GM19438 (cell line): ENCODE measurements at regions not wholly inside any gene's neighbourhood (a gene's known extent, or its start where the extent isn't known, plus 50 kb on each side); places are given as distances from the start of the nearest gene placed in this dataset.
"Not testable (repeated sequence)": the region's sequence is repeated elsewhere in the genome, so short reads cannot be mapped to it uniquely, and the experiment has no call there.

Source experiments
- ATAC-seq: cut with Tn5 transposase; IDR thresholded peaks from one replicate; pipeline ENCODE4 v1.9.1; 2021; ENCODE audit warnings: low read depth; ENCODE audit not compliant: unreplicated experiment

- ATAC-seq = no peak
These were observed 569.3 kb upstream of the CCDC179 start for GRCh38 chr11:23429569-23429968.

DNA sequence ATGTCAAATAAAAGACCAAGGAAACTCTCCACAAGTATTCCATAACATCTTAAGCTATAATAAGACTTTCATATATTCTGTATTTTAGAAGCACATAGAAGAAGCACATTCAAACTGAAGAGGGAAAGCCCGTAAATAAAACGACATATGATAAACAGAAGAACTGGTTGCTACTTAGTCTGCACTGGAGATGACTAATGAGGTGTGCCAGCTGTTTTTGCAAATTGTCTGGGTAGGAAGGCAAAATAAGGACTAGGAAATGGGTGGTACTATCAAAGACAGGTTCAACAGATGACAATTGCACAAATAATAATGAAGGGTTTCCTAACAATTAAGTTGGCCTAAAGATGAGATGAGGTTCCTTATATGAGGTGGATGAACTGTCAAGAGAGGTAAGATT, 593.2 kb upstream of the CCDC179 start:
- ATAC-seq = no peak

- no peak for ATAC-seq
These were observed 595.1 kb upstream of the CCDC179 start for GRCh38 chr11:23455321-23455891.

DNA sequence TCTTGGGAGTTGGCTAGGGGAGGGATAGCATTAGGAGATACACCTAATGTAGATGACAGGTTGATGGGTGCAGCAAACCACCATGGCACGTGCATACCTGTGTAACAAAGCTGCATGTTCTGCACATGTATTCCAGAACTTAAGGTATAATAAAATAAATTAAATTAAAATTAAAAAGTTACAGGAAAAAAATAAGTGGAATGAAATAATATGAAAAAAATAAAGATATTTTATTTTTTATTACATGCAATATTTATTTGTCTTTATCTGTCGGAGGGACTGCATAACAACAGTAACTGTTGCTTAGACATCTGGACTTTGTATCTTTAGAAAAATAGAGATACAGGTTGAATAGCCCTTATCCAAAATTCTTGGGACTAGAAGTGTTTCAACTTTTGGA, 597.4 kb upstream of the CCDC179 start:
- ATAC-seq = no peak

- ATAC-seq = no peak
These were observed 611.6 kb upstream of the CCDC179 start for GRCh38 chr11:23471878-23472277.

DNA sequence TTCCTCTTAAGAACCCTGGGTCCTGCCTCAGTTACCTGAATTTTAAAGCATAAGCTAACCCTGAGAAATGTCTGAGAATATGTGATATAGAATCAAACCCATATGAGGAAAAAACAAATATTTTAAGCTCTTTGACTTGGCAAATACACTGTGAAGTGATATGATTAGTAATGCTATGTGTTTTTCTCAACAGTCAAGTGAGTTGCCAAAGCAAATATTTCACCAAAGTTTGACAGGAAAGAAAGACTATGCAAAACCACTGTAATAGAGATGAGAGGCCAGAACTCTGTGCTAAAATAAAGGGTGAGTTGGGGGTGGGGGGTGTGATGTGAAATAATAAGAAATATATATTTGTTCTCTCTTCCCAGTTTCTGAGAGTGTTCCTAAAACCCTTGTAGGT, 613.5 kb upstream of the CCDC179 start:
- ATAC-seq = no peak

- no peak for ATAC-seq
These were observed 620.5 kb upstream of the CCDC179 start for GRCh38 chr11:23480736-23481135.

DNA sequence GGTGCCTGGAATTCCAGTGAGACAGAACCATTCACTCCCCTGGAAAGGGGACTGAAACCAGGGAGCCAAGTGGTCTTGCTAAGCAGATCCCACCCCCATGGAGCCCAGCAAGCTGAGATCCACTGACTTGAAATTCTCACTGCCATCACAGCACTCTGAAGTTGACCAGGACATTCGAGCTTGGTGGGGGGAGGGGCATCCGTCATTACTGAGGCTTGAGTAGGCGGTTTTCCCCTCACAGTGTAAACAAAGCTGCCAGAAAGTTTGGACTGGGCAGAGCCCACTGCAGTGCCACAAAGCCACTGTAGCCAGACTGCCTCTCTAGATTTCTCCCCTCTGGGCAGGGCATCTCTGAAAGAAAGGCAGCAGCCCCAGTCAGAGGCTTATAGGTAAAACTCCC, 623.9 kb upstream of the CCDC179 start:
- not testable (repeated sequence) for ATAC-seq

- not testable (repeated sequence) for ATAC-seq
These were observed 624.3 kb upstream of the CCDC179 start for GRCh38 chr11:23484618-23485017.

DNA sequence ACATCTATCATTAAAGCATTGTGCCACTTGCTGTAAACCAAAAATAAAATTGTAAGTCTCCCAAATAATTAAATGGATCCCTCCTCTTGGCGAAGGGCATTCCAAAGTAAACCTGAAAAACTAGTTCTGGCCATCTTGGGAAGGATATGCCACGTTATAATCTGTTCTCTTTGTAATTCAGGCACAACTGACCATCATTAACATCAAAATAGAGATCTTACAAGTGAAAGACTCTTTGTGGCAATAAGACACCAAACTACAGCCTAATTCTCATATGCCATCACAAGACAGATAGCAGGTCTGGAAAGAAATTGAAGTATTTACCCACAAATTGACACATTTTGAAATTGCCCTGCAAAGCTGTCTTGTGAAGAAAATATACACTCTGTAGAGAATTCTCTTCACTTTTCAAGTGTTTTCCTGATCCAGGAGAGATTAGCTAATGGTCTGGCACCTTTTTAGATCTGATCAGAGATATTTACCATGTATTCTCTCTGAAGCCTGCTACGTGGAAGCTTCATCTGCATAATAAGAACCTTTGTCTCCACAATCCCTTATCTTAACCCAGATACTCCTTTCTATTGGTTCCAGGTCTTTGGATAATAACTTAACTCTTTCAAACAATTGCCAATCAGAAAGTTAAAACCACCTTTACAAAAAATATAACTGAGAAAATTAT, 630.4 kb upstream of the CCDC179 start:
- ATAC-seq = no peak

- no peak for ATAC-seq
These were observed 634.7 kb upstream of the CCDC179 start for GRCh38 chr11:23494981-23495380.

DNA sequence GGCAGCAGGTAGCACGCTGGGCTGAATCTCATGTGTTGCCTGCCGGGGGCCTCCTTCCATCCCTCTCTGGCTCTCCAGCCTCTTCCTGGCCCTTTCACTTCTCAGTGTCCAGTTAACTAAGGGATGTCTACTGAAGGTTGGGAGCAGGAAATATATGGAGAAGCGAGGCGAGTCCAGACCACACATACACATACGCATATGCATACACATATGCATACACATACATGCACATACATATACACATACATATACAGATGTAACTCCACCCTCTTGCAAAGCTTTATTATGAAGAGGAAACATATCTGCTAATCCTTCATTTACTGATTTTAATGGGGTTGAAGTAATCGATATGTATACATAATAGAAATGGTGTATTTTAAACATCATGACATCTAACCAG, 636.1 kb upstream of the CCDC179 start:
- ATAC-seq = no peak

- no peak for ATAC-seq
These were observed 636.8 kb upstream of the CCDC179 start for GRCh38 chr11:23497040-23497439.

DNA sequence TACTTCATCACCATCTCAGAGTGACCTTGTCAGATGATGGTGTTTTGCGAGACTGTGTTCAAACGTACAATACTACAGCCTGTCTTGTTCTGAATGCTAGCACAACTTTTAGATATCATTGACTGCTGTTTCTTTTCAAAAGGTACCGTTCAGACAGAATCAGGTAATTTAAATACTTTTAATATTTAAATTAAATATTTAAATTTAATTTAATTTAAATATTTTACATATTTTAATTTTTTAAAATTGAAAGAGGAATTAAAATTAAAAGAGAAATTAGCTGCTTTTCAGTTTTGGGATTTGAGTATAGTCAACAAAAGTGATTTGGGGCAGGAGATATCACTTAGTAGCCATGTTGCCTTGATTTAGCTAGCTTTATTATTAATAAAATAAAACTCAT, 642.1 kb upstream of the CCDC179 start:
- ATAC-seq = no peak

- ATAC-seq = no peak
These were observed 642.6 kb upstream of the CCDC179 start for GRCh38 chr11:23502826-23503225.

GRCh38 chr11:23509023-23509422, 648.7 kb upstream of the CCDC179 start:
- ATAC-seq = no peak

DNA sequence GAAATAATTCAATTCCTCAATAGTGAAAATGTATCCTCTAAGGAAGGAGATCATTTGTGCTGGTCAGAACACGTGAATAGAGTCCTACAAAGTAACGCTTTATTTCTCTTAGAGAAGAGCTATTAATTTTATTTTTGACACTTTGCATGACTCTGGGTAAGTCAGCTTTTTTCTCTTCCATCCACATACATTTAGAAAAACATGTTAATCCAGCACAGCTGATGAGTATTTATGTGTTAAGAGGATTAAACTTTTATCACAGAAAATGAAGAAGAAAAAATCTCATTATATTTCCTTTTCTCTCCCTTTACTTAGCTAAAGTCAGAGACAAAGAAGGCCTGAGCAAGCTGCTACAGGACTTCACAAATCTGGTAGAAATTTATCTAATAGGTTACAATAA, 649.5 kb upstream of the CCDC179 start:
- ATAC-seq = no peak

DNA sequence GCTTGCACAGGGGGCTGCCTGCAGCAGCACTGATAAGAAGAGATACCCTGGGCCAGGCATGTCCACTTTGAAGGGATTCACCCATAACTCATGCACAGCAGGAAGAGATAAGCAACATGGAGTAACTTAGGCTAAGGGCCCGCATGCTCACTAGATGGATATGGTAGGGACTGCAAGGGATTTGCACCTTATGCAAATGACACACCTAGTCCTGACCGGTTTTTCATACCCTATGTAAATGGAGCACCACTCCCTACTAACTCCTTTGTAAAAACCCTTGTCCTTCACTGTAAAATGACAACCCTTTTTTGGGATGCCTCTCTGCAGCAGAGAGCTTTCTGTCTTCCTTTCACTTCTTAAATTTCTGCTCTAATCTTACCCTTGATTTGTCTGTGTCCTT, 658.9 kb upstream of the CCDC179 start:
- no peak for ATAC-seq

DNA sequence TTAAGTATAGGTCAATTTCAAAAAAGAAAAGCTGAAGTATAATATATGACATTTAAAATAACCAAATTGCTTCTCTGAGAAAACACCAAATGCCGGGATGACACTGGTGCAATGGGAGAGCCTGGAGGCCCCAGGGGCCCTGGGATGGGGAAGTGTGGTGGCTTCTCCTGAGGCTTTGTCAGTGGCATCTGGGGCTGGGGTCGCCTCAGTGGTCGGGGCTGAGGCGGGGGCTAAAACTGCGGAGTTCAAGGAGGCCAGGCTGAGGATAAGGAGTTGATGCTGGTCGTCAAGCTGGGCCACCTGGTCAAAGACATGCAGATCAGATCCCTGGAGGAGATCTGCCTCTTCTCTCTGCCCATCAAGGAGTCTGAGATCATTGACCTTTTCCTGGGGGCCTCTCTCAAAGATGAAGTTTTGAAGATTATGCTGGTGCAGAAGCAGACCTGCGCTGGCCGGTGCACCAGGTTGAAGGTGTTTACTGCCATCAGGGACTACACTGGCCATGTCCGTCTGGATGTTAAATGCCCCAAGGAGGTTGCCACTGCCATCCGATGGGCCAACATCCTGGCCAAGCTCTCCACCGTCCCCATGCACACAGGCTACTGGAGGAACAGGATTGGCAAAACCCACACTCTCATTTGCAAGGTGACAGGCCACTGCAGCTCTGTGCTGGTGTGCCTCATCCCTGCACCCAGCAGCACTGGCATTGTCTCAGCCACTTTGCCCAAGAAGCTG, 660.1 kb upstream of the CCDC179 start:
- no peak for ATAC-seq

GRCh38 chr11:23536907-23537306, 676.6 kb upstream of the CCDC179 start:
- no peak for ATAC-seq

GRCh38 chr11:23539556-23539955, 679.3 kb upstream of the CCDC179 start:
- ATAC-seq = no peak

DNA sequence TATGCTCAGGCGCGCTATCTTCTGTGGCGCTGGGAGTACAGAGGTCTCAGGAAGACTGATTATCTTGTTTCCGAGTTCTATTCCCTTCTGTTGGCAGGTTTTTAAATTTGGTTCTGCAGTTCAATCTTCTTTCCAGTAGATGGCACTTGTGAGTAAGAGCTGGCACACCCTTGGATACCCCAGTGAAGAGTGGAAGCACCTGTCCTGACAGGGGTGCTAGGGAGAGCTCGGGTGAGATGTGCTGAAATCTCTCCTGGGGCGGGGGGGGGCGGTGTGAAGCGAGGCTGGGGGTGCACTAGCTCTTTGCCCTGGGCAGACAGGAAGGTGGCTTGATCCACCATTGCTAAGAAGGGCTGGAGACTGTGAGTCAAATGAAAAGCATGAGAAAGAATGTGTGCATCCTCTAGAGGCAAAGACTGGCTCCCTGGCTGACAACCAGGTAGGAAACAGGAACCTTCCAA, 679.9 kb upstream of the CCDC179 start:
- peak; percentile 78 for ATAC-seq
